ENCODE measurements at regions not wholly inside any gene's neighbourhood (a gene's known extent, or its start where the extent isn't known, plus 50 kb on each side); places are given as distances from the start of the nearest gene placed in this dataset.

DNA sequence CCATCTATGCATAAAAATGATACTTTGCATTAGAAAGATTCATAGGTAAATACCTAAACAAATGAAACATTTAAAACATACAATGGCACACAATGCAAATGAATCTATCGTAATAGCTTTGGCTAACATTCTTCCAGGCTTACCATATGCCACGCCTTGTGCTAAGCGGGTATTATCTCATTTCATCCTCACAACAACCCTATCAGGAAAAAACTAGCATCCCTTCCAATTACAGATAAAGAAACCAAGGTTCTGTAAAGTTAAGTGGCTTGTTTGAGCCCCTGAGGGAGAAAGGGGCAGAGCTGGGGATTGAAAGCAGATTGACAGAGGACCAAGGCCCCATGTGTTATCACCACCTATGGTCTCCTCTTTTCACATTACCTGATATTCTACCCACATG, 145.4 kb upstream of the ETAA1 start:
- TF ChIP-seq, protein P1, sequence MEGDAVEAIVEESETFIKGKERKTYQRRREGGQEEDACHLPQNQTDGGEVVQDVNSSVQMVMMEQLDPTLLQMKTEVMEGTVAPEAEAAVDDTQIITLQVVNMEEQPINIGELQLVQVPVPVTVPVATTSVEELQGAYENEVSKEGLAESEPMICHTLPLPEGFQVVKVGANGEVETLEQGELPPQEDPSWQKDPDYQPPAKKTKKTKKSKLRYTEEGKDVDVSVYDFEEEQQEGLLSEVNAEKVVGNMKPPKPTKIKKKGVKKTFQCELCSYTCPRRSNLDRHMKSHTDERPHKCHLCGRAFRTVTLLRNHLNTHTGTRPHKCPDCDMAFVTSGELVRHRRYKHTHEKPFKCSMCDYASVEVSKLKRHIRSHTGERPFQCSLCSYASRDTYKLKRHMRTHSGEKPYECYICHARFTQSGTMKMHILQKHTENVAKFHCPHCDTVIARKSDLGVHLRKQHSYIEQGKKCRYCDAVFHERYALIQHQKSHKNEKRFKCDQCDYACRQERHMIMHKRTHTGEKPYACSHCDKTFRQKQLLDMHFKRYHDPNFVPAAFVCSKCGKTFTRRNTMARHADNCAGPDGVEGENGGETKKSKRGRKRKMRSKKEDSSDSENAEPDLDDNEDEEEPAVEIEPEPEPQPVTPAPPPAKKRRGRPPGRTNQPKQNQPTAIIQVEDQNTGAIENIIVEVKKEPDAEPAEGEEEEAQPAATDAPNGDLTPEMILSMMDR (IDR thresholded peaks at IDR 0.05; ENCODE audit: insufficient read depth, low read length): no peak
- H3K4me3 ChIP-seq (ENCODE audit: low read depth, low read length): no peak overlapping the region
- DNase-seq (ENCODE audit: low read depth): no peak

DNA sequence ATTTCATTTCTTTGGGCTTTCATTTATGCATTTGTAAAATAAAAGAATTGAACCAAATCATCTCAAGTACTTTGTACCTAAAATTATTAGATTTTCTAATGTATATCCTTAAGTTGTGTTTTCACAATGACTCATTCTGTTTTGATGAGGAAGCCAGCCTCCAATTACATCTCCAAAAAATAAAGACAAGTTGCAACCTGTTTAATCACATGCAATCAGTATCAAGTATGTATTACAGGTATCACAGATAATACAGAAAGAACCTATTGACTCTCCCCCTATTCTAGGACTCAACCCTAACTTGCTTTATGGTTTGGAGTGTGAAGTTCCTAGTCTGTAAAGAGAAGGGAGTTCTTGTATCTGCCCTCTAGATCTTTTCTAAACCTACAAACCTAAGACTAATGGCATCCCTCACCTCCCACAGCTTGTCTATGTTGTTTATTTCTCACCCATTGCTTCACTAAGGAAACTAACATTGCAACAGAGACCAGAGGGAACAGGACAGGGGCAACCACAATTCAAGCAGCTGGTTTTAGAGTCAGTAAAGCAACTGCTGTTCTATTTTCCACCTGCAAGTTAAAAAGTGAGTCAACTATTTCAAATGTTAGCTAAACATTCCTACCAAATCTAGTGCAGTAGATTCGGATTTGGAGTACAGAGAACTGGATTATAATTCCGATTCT, 141.1 kb upstream of the ETAA1 start:
- TF ChIP-seq, protein P1 (IDR thresholded peaks at IDR 0.05; ENCODE audit: insufficient read depth, low read length): no peak
- no peak overlapping the region for H3K4me3 ChIP-seq (ENCODE audit: low read depth, low read length)
- peak; percentile 34 for DNase-seq (ENCODE audit: low read depth)

DNA sequence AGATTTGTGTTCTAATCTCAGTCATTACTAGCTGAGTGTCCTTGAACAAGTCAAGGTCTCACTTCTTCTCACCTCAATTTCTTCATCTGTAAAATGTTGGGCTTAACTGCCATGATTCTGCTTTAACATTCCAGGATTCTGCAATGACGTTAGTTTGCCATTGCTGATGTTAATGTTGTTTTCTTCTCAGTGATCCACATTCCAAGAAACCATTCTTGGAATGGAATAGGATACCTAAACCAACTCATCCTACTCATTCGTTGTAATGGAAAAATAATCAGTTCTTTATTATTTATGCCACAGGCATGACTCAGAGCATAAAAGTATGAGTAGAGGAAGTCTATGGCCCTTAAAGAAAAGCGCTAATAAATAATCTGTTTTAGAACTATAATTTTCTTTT, 140.2 kb upstream of the ETAA1 start:
- DNase-seq (ENCODE audit: low read depth): peak; percentile 28
- H3K4me3 ChIP-seq (ENCODE audit: low read depth, low read length): no peak overlapping the region
- TF ChIP-seq, protein P1 (IDR thresholded peaks at IDR 0.05; ENCODE audit: insufficient read depth, low read length): no peak

DNA sequence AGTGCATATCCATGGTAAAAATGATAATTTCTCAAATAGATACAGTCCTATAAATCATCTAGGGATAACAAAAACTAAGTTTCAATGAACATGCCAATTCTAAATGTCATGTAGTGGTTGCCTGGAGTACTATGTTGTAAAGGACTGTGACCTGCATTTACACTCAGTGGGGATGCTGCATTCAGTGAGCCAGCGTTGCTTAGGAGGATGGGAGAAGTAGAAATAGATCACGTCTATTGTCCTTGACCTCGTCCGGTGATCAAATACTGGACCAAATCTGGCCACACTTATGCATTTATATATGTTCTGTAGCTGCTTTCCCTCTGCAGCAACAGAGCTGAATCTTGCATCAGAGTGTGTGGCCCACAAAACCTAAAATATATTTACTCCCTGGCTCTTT, 139.0 kb upstream of the ETAA1 start:
- TF ChIP-seq, protein P1 (IDR thresholded peaks at IDR 0.05; ENCODE audit: insufficient read depth, low read length): no peak
- no peak for DNase-seq (ENCODE audit: low read depth)
- no peak overlapping the region for H3K4me3 ChIP-seq (ENCODE audit: low read depth, low read length)

DNA sequence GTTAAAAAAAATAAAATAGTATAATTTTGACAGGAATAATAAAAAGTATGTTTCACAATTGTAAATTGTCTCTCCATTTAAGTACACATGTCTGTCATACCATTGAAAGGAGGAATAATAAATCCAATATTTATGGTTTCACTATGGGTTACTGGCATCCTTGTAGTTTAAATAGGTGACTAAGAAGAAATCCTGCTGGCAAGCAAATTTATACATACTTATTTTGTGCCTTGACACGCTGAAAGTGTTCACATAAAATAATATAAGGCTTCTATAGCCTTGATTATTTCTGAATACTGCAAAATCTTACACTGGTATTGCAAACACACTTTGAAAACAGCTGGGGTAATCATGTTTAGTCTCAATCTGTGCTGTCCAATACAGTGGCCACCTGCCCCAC, 138.3 kb upstream of the ETAA1 start:
- TF ChIP-seq, protein P1 (IDR thresholded peaks at IDR 0.05; ENCODE audit: insufficient read depth, low read length): no peak
- H3K4me3 ChIP-seq (ENCODE audit: low read depth, low read length): no peak overlapping the region
- no peak for DNase-seq (ENCODE audit: low read depth)

DNA sequence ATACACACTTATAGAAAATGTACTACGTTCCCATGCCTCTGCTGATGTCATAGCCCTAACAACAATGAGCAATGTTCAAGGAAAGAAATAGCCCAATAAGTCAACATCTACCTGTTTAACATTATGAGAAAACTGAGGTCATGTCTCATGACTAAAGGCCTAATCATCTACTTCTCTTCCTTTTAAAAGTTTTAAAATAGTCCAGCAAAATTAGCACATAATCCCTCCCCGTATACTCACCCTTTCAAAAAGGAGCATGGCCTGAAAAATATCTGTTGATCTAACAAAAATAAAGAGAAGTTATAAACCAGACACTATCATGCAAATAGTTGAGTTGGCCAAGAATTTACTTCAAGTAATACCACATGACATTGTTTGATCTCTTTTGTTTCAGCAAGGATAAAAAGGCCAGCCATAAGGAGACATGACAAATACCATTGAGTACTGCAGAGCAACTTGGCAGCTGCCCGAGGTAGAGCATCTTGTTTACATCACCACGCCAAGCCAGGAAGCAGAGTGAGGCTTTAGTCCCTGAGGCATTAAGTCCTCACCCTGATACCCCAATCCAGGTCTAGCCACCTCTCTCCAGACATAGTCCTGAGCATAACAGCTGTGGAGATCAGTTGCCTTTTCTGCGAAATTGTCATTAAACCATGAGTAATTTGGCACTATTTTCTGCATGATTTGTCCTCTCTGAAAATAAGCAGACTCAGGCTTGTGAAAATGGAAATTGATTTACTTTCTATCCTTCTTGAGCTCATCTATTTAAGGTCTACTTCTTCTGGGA, 137.4 kb upstream of the ETAA1 start:
- TF ChIP-seq, protein P1 (IDR thresholded peaks at IDR 0.05; ENCODE audit: insufficient read depth, low read length): no peak
- H3K4me3 ChIP-seq (ENCODE audit: low read depth, low read length): no peak overlapping the region
- DNase-seq (ENCODE audit: low read depth): peak; percentile 94
